HepG2 (cell line): ENCODE measurements at regions not wholly inside any gene's neighbourhood (a gene's known extent, or its start where the extent isn't known, plus 50 kb on each side); places are given as distances from the start of the nearest gene placed in this dataset.
A peak's percentile ranks its signal among the peaks of the same experiment; 100 is the strongest.

Experiments used
- AKAP8 ChIP-seq: sonication (generic); formaldehyde crosslinking; IDR thresholded peaks from 2 replicates; pipeline ENCODE4 v1.5.1; 2020; ENCODE audit warnings: mild to moderate bottlenecking, missing genetic modification reagents
- BRD4 ChIP-seq: sonication (generic); formaldehyde crosslinking; IDR thresholded peaks from 2 replicates; pipeline ENCODE4 v1.4.0; 2020; ENCODE audit warnings: missing genetic modification reagents
- ETV6 ChIP-seq: sonication (generic); formaldehyde crosslinking; conservative IDR thresholded peaks from 2 replicates; pipeline ENCODE4 v1.4.0; 2020; ENCODE audit warnings: missing genetic modification reagents
- KDM5B ChIP-seq: sonication (generic); formaldehyde crosslinking; IDR thresholded peaks from 2 replicates; pipeline ENCODE4 v1.4.0; 2020; ENCODE audit warnings: missing genetic modification reagents, mild to moderate bottlenecking, borderline replicate concordance
- KLF6 ChIP-seq: IDR thresholded peaks from 2 replicates; pipeline ENCODE4 v1.8.0; 2016; ENCODE audit warnings: missing biosample characterization, missing genetic modification reagents
- MEIS2 ChIP-seq: sonication (generic); formaldehyde crosslinking; IDR thresholded peaks from 2 replicates; pipeline ENCODE4 v1.9.0; 2021; ENCODE audit warnings: mild to moderate bottlenecking, missing genetic modification reagents
- NONO ChIP-seq, 2 experiments: fragments of 450-650 bp in 1 of 2; sonication (generic) in 1 of 2; formaldehyde crosslinking in 1 of 2; IDR thresholded peaks in 1 of 2; conservative IDR thresholded peaks in 1 of 2; 2 replicates each; pipeline versions ENCODE4 v1.6.1 to v1.8.0; 2017 to 2022; ENCODE audit warnings: mild to moderate bottlenecking in 1 of 2, missing genetic modification reagents in 1 of 2, moderate library complexity in 1 of 2
- NR0B2 ChIP-seq: sonication (generic); formaldehyde crosslinking; IDR thresholded peaks from 2 replicates; pipeline ENCODE4 v1.4.0; 2020; ENCODE audit warnings: mild to moderate bottlenecking, missing genetic modification reagents
- SETDB1 ChIP-seq: sonication (generic); formaldehyde crosslinking; IDR thresholded peaks from 2 replicates; pipeline ENCODE4 v1.5.1; 2020; ENCODE audit warnings: missing genetic modification reagents, mild to moderate bottlenecking, borderline replicate concordance
- SMAD9 ChIP-seq: sonication (generic); formaldehyde crosslinking; IDR thresholded peaks from 2 replicates; pipeline ENCODE4 v1.5.1; 2020; ENCODE audit warnings: mild to moderate bottlenecking, missing genetic modification reagents
- SMARCC2 ChIP-seq: fragments of 450-650 bp; IDR thresholded peaks from 2 replicates; pipeline ENCODE4 v1.6.1; 2017; ENCODE audit warnings: antibody characterized with exemption, mild to moderate bottlenecking
- SRSF1 ChIP-seq: fragments of 200-400 bp; formaldehyde crosslinking; optimal IDR thresholded peaks from 2 replicates; pipeline ENCODE3; 2017; ENCODE audit warnings: mild to moderate bottlenecking, low read depth, low read length, moderate library complexity
- SRY ChIP-seq: sonication (generic); formaldehyde crosslinking; IDR thresholded peaks from 2 replicates; pipeline ENCODE4 v1.8.0; 2022; ENCODE audit warnings: mild to moderate bottlenecking, missing genetic modification reagents
- ZNF136 ChIP-seq: sonication (generic); formaldehyde crosslinking; IDR thresholded peaks from 2 replicates; pipeline ENCODE4 v1.8.1; 2022; ENCODE audit warnings: low read depth, mild to moderate bottlenecking, moderate library complexity, missing genetic modification reagents
- ZNF280B ChIP-seq: sonication (generic); formaldehyde crosslinking; IDR thresholded peaks from 2 replicates; pipeline ENCODE4 v1.5.0; 2020; ENCODE audit warnings: missing genetic modification reagents, mild to moderate bottlenecking, borderline replicate concordance
- ZNF326 ChIP-seq: sonication (generic); formaldehyde crosslinking; IDR thresholded peaks from 2 replicates; pipeline ENCODE4 v1.4.0; 2020; ENCODE audit warnings: missing genetic modification reagents, borderline replicate concordance
- ZNF430 ChIP-seq: sonication (generic); formaldehyde crosslinking; IDR thresholded peaks from 2 replicates; pipeline ENCODE4 v1.9.0; 2021; ENCODE audit warnings: mild to moderate bottlenecking, missing genetic modification reagents
- ZNF468 ChIP-seq: sonication (generic); formaldehyde crosslinking; IDR thresholded peaks from 2 replicates; pipeline ENCODE4 v1.8.0; 2022; ENCODE audit warnings: mild to moderate bottlenecking, moderate library complexity, missing genetic modification reagents
- ZNF672 ChIP-seq: sonication (generic); formaldehyde crosslinking; IDR thresholded peaks from 2 replicates; pipeline ENCODE4 v1.8.1; 2022; ENCODE audit warnings: missing genetic modification reagents
- ZNF766 ChIP-seq: sonication (generic); formaldehyde crosslinking; IDR thresholded peaks from 2 replicates; pipeline ENCODE4 v1.5.0; 2020; ENCODE audit warnings: missing genetic modification reagents, borderline replicate concordance
- ZNF772 ChIP-seq: sonication (generic); formaldehyde crosslinking; IDR thresholded peaks from 2 replicates; pipeline ENCODE4 v1.5.0; 2020; ENCODE audit warnings: mild to moderate bottlenecking, missing genetic modification reagents
- TF ChIP-seq, protein P1 (sequence below): IDR thresholded peaks from 2 replicates; pipeline ENCODE4 v1.6.1; 2016; ENCODE audit warnings: missing compliant biosample characterization, missing genetic modification reagents, borderline replicate concordance
- TF ChIP-seq, protein P2 (sequence below): sonication (generic); formaldehyde crosslinking; IDR thresholded peaks from 2 replicates; pipeline ENCODE4; 2020; ENCODE audit warnings: missing genetic modification reagents, mild to moderate bottlenecking, borderline replicate concordance

DNA sequence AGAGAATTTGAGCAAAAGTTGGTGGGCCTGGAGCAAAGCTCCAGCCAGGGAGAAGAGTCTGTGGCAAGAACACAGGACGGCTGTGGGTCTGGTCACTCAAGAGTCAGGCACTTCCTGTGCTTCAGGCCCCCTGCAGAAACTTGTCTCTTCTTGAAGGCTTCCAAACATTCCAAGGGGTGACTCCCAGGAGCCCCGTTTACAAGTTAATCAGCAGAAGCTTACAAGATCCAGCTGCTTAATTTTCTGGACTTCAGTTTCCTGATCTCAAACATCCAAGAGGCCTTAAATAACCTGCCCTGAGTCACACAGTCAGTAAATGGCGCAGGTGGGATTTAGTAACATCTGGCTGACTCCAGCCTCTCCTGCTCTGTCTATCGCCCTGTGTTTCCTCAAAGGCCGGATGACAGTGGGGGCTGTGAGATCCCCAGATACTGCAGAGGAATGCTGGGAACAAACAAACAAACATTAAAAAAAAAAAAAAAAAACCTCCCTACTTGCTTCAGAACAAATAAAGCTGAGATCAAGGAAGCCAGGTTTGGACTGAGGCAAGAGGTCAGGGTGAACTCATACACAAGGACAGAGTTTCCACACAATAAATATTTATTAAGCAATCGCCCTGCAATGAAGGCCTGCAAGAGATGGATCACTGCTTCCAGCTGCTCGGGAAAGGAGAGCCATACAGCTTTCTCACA lies 175.4 kb upstream of the RFC3 start (continued):
- no peak for TF ChIP-seq SRSF1
- TF ChIP-seq ZNF772 (CRISPR knock-in tag) = peak; percentile 60; the same call in 1 of the 2 replicates
- no peak; the same call in 1 of the 2 replicates for TF ChIP-seq SRY (CRISPR knock-in tag)
- TF ChIP-seq ZNF430 (CRISPR knock-in tag) = no peak
- TF ChIP-seq ETV6 (CRISPR knock-in tag) = 0 out of 2 replicates have a peak, but pooled peaks have one; percentile 36
- 0 out of 2 replicates have a peak, but pooled peaks have one; percentile 22 for TF ChIP-seq KDM5B (CRISPR knock-in tag)
- TF ChIP-seq ZNF280B = no peak
- no peak for TF ChIP-seq ZNF766
- no peak for TF ChIP-seq ZNF672 (CRISPR knock-in tag)
- peak; percentile 62; the same call in 1 of the 2 replicates for TF ChIP-seq ZNF136
- TF ChIP-seq SMARCC2 = no peak
- TF ChIP-seq MEIS2 (CRISPR knock-in tag) = peak; percentile 85; the same call in 1 of the 2 replicates
- TF ChIP-seq, protein P1, sequence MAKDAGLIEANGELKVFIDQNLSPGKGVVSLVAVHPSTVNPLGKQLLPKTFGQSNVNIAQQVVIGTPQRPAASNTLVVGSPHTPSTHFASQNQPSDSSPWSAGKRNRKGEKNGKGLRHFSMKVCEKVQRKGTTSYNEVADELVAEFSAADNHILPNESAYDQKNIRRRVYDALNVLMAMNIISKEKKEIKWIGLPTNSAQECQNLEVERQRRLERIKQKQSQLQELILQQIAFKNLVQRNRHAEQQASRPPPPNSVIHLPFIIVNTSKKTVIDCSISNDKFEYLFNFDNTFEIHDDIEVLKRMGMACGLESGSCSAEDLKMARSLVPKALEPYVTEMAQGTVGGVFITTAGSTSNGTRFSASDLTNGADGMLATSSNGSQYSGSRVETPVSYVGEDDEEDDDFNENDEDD (CRISPR knock-in tag) = no peak; the same call in 1 of the 2 replicates
- TF ChIP-seq, protein P2, sequence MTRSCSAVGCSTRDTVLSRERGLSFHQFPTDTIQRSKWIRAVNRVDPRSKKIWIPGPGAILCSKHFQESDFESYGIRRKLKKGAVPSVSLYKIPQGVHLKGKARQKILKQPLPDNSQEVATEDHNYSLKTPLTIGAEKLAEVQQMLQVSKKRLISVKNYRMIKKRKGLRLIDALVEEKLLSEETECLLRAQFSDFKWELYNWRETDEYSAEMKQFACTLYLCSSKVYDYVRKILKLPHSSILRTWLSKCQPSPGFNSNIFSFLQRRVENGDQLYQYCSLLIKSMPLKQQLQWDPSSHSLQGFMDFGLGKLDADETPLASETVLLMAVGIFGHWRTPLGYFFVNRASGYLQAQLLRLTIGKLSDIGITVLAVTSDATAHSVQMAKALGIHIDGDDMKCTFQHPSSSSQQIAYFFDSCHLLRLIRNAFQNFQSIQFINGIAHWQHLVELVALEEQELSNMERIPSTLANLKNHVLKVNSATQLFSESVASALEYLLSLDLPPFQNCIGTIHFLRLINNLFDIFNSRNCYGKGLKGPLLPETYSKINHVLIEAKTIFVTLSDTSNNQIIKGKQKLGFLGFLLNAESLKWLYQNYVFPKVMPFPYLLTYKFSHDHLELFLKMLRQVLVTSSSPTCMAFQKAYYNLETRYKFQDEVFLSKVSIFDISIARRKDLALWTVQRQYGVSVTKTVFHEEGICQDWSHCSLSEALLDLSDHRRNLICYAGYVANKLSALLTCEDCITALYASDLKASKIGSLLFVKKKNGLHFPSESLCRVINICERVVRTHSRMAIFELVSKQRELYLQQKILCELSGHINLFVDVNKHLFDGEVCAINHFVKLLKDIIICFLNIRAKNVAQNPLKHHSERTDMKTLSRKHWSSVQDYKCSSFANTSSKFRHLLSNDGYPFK (CRISPR knock-in tag) = no peak; the same call in 1 of the 2 replicates
- no peak for TF ChIP-seq NR0B2 (CRISPR knock-in tag)
- TF ChIP-seq BRD4 (CRISPR knock-in tag) = peak; percentile 39; the same call in 1 of the 2 replicates
- peak; percentile 74 for TF ChIP-seq AKAP8 (CRISPR knock-in tag)
- TF ChIP-seq SMAD9 (CRISPR knock-in tag) = no peak
- TF ChIP-seq KLF6 = peak; percentile 65; the same call in 1 of the 2 replicates
- TF ChIP-seq NONO (IDR thresholded peaks at IDR 0.05) = no peak
- TF ChIP-seq NONO (CRISPR knock-in tag; conservative IDR thresholded peaks at IDR 0.05) = peak; percentile 62; the same call in 1 of the 2 replicates
- TF ChIP-seq ZNF326 (CRISPR knock-in tag) = no peak
- no peak for TF ChIP-seq ZNF468 (CRISPR knock-in tag)
- TF ChIP-seq SETDB1 (CRISPR knock-in tag) = no peak
